ENCODE measurements at regions not wholly inside any gene's neighbourhood (a gene's known extent, or its start where the extent isn't known, plus 50 kb on each side); places are given as distances from the start of the nearest gene placed in this dataset.

DNA sequence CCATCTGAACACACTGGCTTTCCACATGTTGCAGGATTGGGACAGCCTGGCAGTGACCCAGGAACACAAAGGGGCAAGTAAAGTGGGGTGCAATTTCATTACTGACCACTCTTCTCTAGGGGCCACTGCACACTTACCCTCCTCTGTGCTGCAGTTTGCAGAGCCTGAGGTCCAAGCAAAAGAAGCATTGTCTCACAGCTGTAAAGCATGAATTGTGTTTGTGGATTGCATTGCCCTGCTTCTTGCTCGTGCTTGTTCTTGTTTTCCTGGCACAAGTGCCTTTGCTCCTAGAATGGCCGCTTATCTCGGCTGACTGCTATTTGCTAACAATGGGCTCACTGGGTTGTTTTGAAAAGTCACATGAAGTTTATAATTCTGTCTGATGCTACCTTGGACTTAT, 209.1 kb upstream of the JADE1 start:
- TF ChIP-seq EZH2 (IDR thresholded peaks at IDR 0.05; ENCODE audit: insufficient read depth, poor library complexity, severe bottlenecking) (no peak), EZH2phosphoT487 (IDR thresholded peaks at IDR 0.05; ENCODE audit: insufficient read depth, low read depth) (no peak)

Measured in GM23248 (cell line).